T-cell (primary cell): ENCODE measurements at regions not wholly inside any gene's neighbourhood (a gene's known extent, or its start where the extent isn't known, plus 50 kb on each side); places are given as distances from the start of the nearest gene placed in this dataset.

ENCODE experiments used
- ATAC-seq, 4 experiments: fragments of 200-7000 bp in 3 of 4; fragments of 150-1000 bp in 1 of 4; cut with Tn5 transposase; replicated peaks in 1 of 4; 1 replicate in 3 of 4; 2 replicates in 1 of 4; pipeline ENCODE4 v1.10.0; 2021; ENCODE audit warnings: moderate library complexity in 3 of 4, mild to moderate bottlenecking in 2 of 4, moderate number of reproducible peaks in 1 of 4
- CTCF ChIA-PET, 2 donors: fragments of 300-600 bp; sonication (Branson Sonifier 250); formaldehyde crosslinking; loops; one replicate each; lab custom pipeline; 2022; ENCODE audit warnings: antibody characterized with exemption in 2 of 2; lab: Charles Lee
- POLR2A ChIA-PET, 2 donors: fragments of 300-600 bp; sonication (Branson Sonifier 250); formaldehyde crosslinking; loops; one replicate each; lab custom pipeline; 2022; ENCODE audit warnings: antibody characterized with exemption in 2 of 2; lab: Charles Lee
- DNase-seq, 35 experiments: peaks; one replicate each; pipeline versions ENCODE4 v3.0.0 to v3.0.0-alpha.2; 2013 to 2023
- H3K27ac ChIP-seq: one replicate; pipeline ENCODE4 v1.5.1; 2013; ENCODE audit warnings: low read length
- H3K27me3 ChIP-seq, 2 experiments: replicated peaks in 1 of 2; 1 replicate in 1 of 2; 2 replicates in 1 of 2; pipeline versions ENCODE4 v1.6.1 to v1.7.0; 2013; ENCODE audit warnings: low read length in 1 of 2, mixed read lengths in 1 of 2; ENCODE audit not compliant: control insufficient read depth in 2 of 2, insufficient read depth in 2 of 2; ENCODE audit errors: extremely low read depth in 1 of 2
- H3K36me3 ChIP-seq, 2 donors: 1 replicate in 1 of 2; 2 replicates in 1 of 2; pipeline versions ENCODE4 v1.6.1 to v1.7.0; 2013; ENCODE audit warnings: low read length in 1 of 2; ENCODE audit not compliant: control insufficient read depth in 2 of 2, insufficient read depth in 1 of 2; ENCODE audit errors: extremely low read depth in 1 of 2
- H3K4me1 ChIP-seq, 2 experiments: 1 replicate in 1 of 2; 2 replicates in 1 of 2; pipeline versions ENCODE4 v1.6.1 to v1.7.0; 2013; ENCODE audit warnings: low read length in 2 of 2, mixed read lengths in 1 of 2; ENCODE audit not compliant: insufficient read depth in 2 of 2, control insufficient read depth in 1 of 2; ENCODE audit errors: extremely low read depth in 1 of 2
- H3K4me3 ChIP-seq, 2 donors: 1 replicate in 1 of 2; 2 replicates in 1 of 2; pipeline versions ENCODE4 v1.5.1 to v1.7.0; 2013; ENCODE audit warnings: mild to moderate bottlenecking in 2 of 2, low read length in 1 of 2, moderate library complexity in 1 of 2; ENCODE audit not compliant: control insufficient read depth in 1 of 2; ENCODE audit errors: extremely low read depth in 1 of 2
- H3K9me3 ChIP-seq: 2 replicates; pipeline ENCODE4 v1.7.0; 2013
- H3K27ac Mint-ChIP-seq, 2 donors: one replicate each; pipeline ENCODE4 v1.8.0; 2020 to 2021; ENCODE audit warnings: mild to moderate bottlenecking in 2 of 2, mixed read lengths in 2 of 2
- H3K27me3 Mint-ChIP-seq, 2 donors: one replicate each; pipeline ENCODE4 v1.8.0; 2021 to 2022; ENCODE audit warnings: mixed read lengths in 2 of 2
- H3K36me3 Mint-ChIP-seq: one replicate; pipeline ENCODE4 v1.8.0; 2021; ENCODE audit warnings: mixed read lengths
- H3K4me1 Mint-ChIP-seq, 3 donors: one replicate each; pipeline ENCODE4 v1.8.0; 2020 to 2022; ENCODE audit warnings: mixed read lengths in 3 of 3, mild to moderate bottlenecking in 1 of 3
- H3K4me3 Mint-ChIP-seq, 3 donors: one replicate each; pipeline ENCODE4 v1.8.0; 2020 to 2022; ENCODE audit warnings: mild to moderate bottlenecking in 3 of 3, mixed read lengths in 3 of 3, moderate library complexity in 3 of 3
- H3K9me3 Mint-ChIP-seq, 3 donors: one replicate each; pipeline ENCODE4 v1.8.0; 2020 to 2022; ENCODE audit warnings: mixed read lengths in 3 of 3
- whole genome bisulfite sequencing: methylation state at CpG from one replicate; pipeline ENCODE4 v1.1.5; 2013; ENCODE audit warnings: missing lambda C conversion rate; ENCODE audit not compliant: insufficient coverage; 5-methylcytosine and 5-hydroxymethylcytosine counted together

GRCh38 chrX:139267851-139268250 lies 262.7 kb upstream of the F9 start:
- ChIA-PET POLR2A (no interaction called here), CTCF (no interaction called here)
- no peak overlapping the region for H3K4me3 Mint-ChIP-seq
- no peak overlapping the region for H3K27ac Mint-ChIP-seq
- H3K4me1 ChIP-seq: no peaks in the 10 kb centered on the region
- WGBS: no CpG with 5 or more reads among the region's 3 CpGs
- no peaks in the 10 kb centered on the region for H3K36me3 ChIP-seq
- no peaks in the 10 kb centered on the region for H3K4me1 Mint-ChIP-seq
- ATAC-seq: no peak
- no peaks in the 10 kb centered on the region for H3K9me3 ChIP-seq
- peaks cover 0 to 2% (median 0%) of the 10 kb centered on the region in 3 donors for H3K9me3 Mint-ChIP-seq
- peaks cover 0 to 13% of the 10 kb centered on the region in 2 donors for H3K27me3 Mint-ChIP-seq
- H3K27ac ChIP-seq: no peak overlapping the region
- no peak for DNase-seq
- H3K27me3 ChIP-seq: no peaks in the 10 kb centered on the region
- H3K4me3 ChIP-seq: no peak overlapping the region
- no peaks in the 10 kb centered on the region for H3K36me3 Mint-ChIP-seq

- ChIA-PET CTCF (no interaction called here), POLR2A (no interaction called here)
- DNase-seq (no peak), ATAC-seq (no peak)
- Mint-ChIP-seq H3K4me3 (no peak overlapping the region), H3K36me3 (no peaks in the 10 kb centered on the region), H3K9me3 (peaks cover under 1 to 2% (median 1%) of the 10 kb centered on the region in 3 donors), H3K4me1 (no peaks in the 10 kb centered on the region), H3K27ac (no peak overlapping the region), H3K27me3 (peaks cover 0 to 7% of the 10 kb centered on the region in 2 donors)
- Histone ChIP-seq H3K27ac (no peak overlapping the region), H3K27me3 (no peaks in the 10 kb centered on the region), H3K4me3 (no peak overlapping the region), H3K36me3 (no peaks in the 10 kb centered on the region), H3K9me3 (no peaks in the 10 kb centered on the region), H3K4me1 (no peaks in the 10 kb centered on the region)
- no CpG with 5 or more reads among the region's 3 CpGs for WGBS
Measured at GRCh38 chrX:139246295-139246694, 284.2 kb upstream of the F9 start.

GRCh38 chrX:139237141-139237540 lies 293.4 kb upstream of the F9 start:
- Mint-ChIP-seq H3K27ac (no peak overlapping the region), H3K4me3 (no peak overlapping the region), H3K27me3 (peaks cover 0 to 28% of the 10 kb centered on the region in 2 donors), H3K9me3 (no peaks in the 10 kb centered on the region), H3K36me3 (no peaks in the 10 kb centered on the region), H3K4me1 (no peaks in the 10 kb centered on the region)
- Histone ChIP-seq H3K27me3 (no peaks in the 10 kb centered on the region), H3K4me1 (no peaks in the 10 kb centered on the region), H3K4me3 (no peak overlapping the region), H3K9me3 (no peaks in the 10 kb centered on the region), H3K36me3 (no peaks in the 10 kb centered on the region), H3K27ac (no peak overlapping the region)
- ATAC-seq (no peak), DNase-seq (no peak)
- WGBS: no CpG with 5 or more reads among the region's 1 CpG
- ChIA-PET POLR2A (no interaction called here), CTCF (no interaction called here)

GRCh38 chrX:139234898-139235297 lies 295.6 kb upstream of the F9 start:
- Mint-ChIP-seq H3K36me3 (no peaks in the 10 kb centered on the region), H3K27me3 (peaks cover 0 to 24% of the 10 kb centered on the region in 2 donors), H3K4me3 (no peak overlapping the region), H3K4me1 (no peaks in the 10 kb centered on the region), H3K9me3 (no peaks in the 10 kb centered on the region), H3K27ac (no peak overlapping the region)
- Histone ChIP-seq H3K4me1 (no peaks in the 10 kb centered on the region), H3K9me3 (no peaks in the 10 kb centered on the region), H3K36me3 (no peaks in the 10 kb centered on the region), H3K27ac (no peak overlapping the region), H3K27me3 (no peaks in the 10 kb centered on the region), H3K4me3 (no peak overlapping the region)
- ChIA-PET POLR2A (no interaction called here), CTCF (no interaction called here)
- ATAC-seq (no peak), DNase-seq (no peak)
- whole genome bisulfite sequencing: no CpG with 5 or more reads among the region's 3 CpGs

GRCh38 chrX:139224953-139225665 lies 305.4 kb upstream of the F9 start:
- Histone ChIP-seq H3K4me3 (no peak overlapping the region), H3K4me1 (no peaks in the 10 kb centered on the region), H3K36me3 (no peaks in the 10 kb centered on the region), H3K27me3 (peaks cover 0 to 3% of the 10 kb centered on the region in 2 experiments), H3K9me3 (no peaks in the 10 kb centered on the region), H3K27ac (no peak overlapping the region)
- no peaks in the 10 kb centered on the region for H3K9me3 Mint-ChIP-seq
- DNase-seq (no peak), ATAC-seq (no peak)
- H3K36me3 Mint-ChIP-seq: no peaks in the 10 kb centered on the region
- H3K27me3 Mint-ChIP-seq: peaks cover 0 to 25% of the 10 kb centered on the region in 2 donors
- H3K27ac Mint-ChIP-seq: no peak overlapping the region
- 0% methylated on average over 1 of the region's 10 CpGs for WGBS
- ChIA-PET CTCF (no interaction called here), POLR2A (no interaction called here)
- no peak overlapping the region for H3K4me3 Mint-ChIP-seq
- no peaks in the 10 kb centered on the region for H3K4me1 Mint-ChIP-seq

- Mint-ChIP-seq H3K27ac (no peak overlapping the region), H3K27me3 (peaks cover 2 to 31% of the 10 kb centered on the region in 2 donors), H3K36me3 (no peaks in the 10 kb centered on the region), H3K4me1 (no peaks in the 10 kb centered on the region), H3K9me3 (no peaks in the 10 kb centered on the region), H3K4me3 (no peak overlapping the region)
- no peak overlapping the region for H3K27ac ChIP-seq
- no peak overlapping the region for H3K4me3 ChIP-seq
- H3K4me1 ChIP-seq: no peaks in the 10 kb centered on the region
- DNase-seq (no peak), ATAC-seq (no peak)
- H3K9me3 ChIP-seq: no peaks in the 10 kb centered on the region
- no peaks in the 10 kb centered on the region for H3K36me3 ChIP-seq
- POLR2A ChIA-PET: no interaction called here
- CTCF ChIA-PET: no interaction called here
- no CpG with 5 or more reads among the region's 9 CpGs for WGBS
- H3K27me3 ChIP-seq: peaks cover 0 to 3% of the 10 kb centered on the region in 2 experiments
Measured at GRCh38 chrX:139222511-139223200, 307.9 kb upstream of the F9 start.
